Trophoblast cell (in vitro differentiated cells and primary cell): ENCODE measurements at regions not wholly inside any gene's neighbourhood (a gene's known extent, or its start where the extent isn't known, plus 50 kb on each side); places are given as distances from the start of the nearest gene placed in this dataset.

Experiments
- DNase-seq, 2 donors: peaks; one replicate each; pipeline ENCODE4 v3.0.0-alpha.2; 2016
- H2AFZ ChIP-seq: 2 replicates; pipeline ENCODE4 v1.6.1; 2013; ENCODE audit warnings: low read length, moderate library complexity, mild to moderate bottlenecking; ENCODE audit not compliant: insufficient read depth, poor library complexity
- H2AK5ac ChIP-seq: 2 replicates; pipeline ENCODE4 v1.6.1; 2013; ENCODE audit warnings: mild to moderate bottlenecking, low read length
- H2BK120ac ChIP-seq: 2 replicates; pipeline ENCODE4 v1.6.1; 2013; ENCODE audit warnings: low read length, mild to moderate bottlenecking, moderate library complexity; ENCODE audit not compliant: insufficient read depth, poor library complexity
- H2BK12ac ChIP-seq: 2 replicates; pipeline ENCODE4 v1.6.1; 2013; ENCODE audit warnings: mild to moderate bottlenecking, low read length, moderate library complexity
- H2BK5ac ChIP-seq: 2 replicates; pipeline ENCODE4 v1.6.1; 2013; ENCODE audit warnings: low read length, low read depth, moderate library complexity, mild to moderate bottlenecking; ENCODE audit not compliant: poor library complexity
- H3K14ac ChIP-seq: 2 replicates; pipeline ENCODE4 v1.6.1; 2013; ENCODE audit warnings: mild to moderate bottlenecking, low read length
- H3K18ac ChIP-seq: 2 replicates; pipeline ENCODE4 v1.6.1; 2013; ENCODE audit warnings: mild to moderate bottlenecking, low read length
- H3K23ac ChIP-seq: 2 replicates; pipeline ENCODE4 v1.6.1; 2013; ENCODE audit warnings: low read length
- H3K27ac ChIP-seq: 2 replicates; pipeline ENCODE4 v1.5.1; 2013; ENCODE audit warnings: low read depth, mild to moderate bottlenecking, inconsistent platforms, low read length, moderate library complexity
- H3K27me3 ChIP-seq: 2 replicates; pipeline ENCODE4 v1.6.1; 2013; ENCODE audit warnings: inconsistent platforms, mild to moderate bottlenecking, low read length, moderate library complexity; ENCODE audit not compliant: insufficient read depth
- H3K36me3 ChIP-seq, 2 experiments: 1 replicate in 1 of 2; 2 replicates in 1 of 2; pipeline ENCODE4 v1.6.1; 2013; ENCODE audit warnings: low read length in 2 of 2, mild to moderate bottlenecking in 2 of 2, moderate library complexity in 1 of 2; ENCODE audit not compliant: insufficient read depth in 2 of 2, control insufficient read depth in 1 of 2
- H3K4ac ChIP-seq: 2 replicates; pipeline ENCODE4 v1.6.1; 2013; ENCODE audit warnings: low read depth, mild to moderate bottlenecking, low read length, moderate library complexity
- H3K4me1 ChIP-seq, 2 experiments: 1 replicate in 1 of 2; 2 replicates in 1 of 2; pipeline ENCODE4 v1.6.1; 2013; ENCODE audit warnings: low read length in 2 of 2, mild to moderate bottlenecking in 2 of 2, moderate library complexity in 1 of 2; ENCODE audit not compliant: insufficient read depth in 2 of 2, control insufficient read depth in 1 of 2
- H3K4me2 ChIP-seq: 2 replicates; pipeline ENCODE4 v1.6.1; 2013; ENCODE audit warnings: inconsistent platforms, mild to moderate bottlenecking, low read length, moderate library complexity
- H3K4me3 ChIP-seq: 2 replicates; pipeline ENCODE4 v1.5.1; 2013; ENCODE audit warnings: mild to moderate bottlenecking, low read depth, low read length, inconsistent platforms
- H3K79me1 ChIP-seq: one replicate; pipeline ENCODE4 v1.6.1; 2013; ENCODE audit warnings: low read length
- H3K79me2 ChIP-seq: 2 replicates; pipeline ENCODE4 v1.6.1; 2013; ENCODE audit warnings: low read length, mild to moderate bottlenecking; ENCODE audit not compliant: control insufficient read depth, insufficient read depth, poor library complexity
- H3K9ac ChIP-seq: 2 replicates; pipeline ENCODE4 v1.6.1; 2013; ENCODE audit warnings: mild to moderate bottlenecking, low read length
- H3K9me3 ChIP-seq: 2 replicates; pipeline ENCODE4 v1.6.1; 2013; ENCODE audit warnings: low read depth, mild to moderate bottlenecking, control low read depth, inconsistent platforms, low read length; ENCODE audit not compliant: insufficient read depth
- H4K12ac ChIP-seq: 2 replicates; pipeline ENCODE4 v1.6.1; 2013; ENCODE audit warnings: low read depth, mild to moderate bottlenecking, low read length, moderate library complexity
- H4K8ac ChIP-seq: 2 replicates; pipeline ENCODE4 v1.6.1; 2013; ENCODE audit warnings: low read depth, mild to moderate bottlenecking, low read length, moderate library complexity
- H4K91ac ChIP-seq: one replicate; pipeline ENCODE4 v1.6.1; 2013; ENCODE audit warnings: low read depth, mild to moderate bottlenecking, low read length, moderate library complexity
- WGBS: extraction: QIAGEN DNeasy Blood & Tissue Kit; methylation state at CpG from one replicate; pipeline ENCODE4 v1.1.7; 2013; ENCODE audit warnings: missing lambda C conversion rate; ENCODE audit not compliant: insufficient read length, insufficient coverage; ENCODE audit errors: extremely low coverage; 5-methylcytosine and 5-hydroxymethylcytosine counted together

DNA sequence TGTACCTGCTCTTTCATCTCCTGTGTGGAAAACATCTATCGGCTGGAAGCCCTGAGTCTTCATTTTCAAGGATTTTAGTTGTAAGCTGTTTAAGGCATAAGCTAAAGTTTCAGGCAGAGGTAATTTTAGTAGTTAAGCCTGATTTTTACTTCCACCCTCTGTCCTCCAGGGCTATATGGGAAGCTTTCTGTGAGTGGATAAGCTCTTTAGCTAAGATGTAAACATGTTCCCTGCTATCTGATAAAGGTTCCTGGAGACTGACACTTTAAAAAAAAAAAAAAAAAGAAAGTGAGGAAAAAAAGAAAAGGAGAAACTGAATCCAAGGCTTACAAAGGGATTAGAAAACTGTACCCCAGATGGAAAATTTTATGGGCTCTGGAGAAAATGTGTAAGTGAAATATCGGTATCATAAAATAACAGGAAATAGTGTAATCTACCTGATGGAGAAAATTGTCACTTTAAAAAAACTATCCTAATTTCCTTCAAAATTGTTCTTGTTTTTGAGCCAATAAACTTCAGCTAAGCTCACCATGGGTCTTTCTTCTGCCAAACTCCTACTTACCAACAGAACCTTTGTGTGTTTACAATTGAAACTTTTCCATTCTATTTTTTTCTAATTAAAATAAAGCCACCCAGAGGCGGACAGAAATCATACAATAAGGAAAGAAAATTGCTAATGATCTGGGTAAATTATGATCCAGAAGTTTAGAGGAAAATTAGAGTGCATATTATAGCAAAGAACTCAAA is 180.5 kb downstream of the TGFB2 start:
- H2AK5ac ChIP-seq = no peak overlapping the region
- peaks cover 0 to 1% of the 10 kb centered on the region in 2 experiments for H3K4me1 ChIP-seq
- no peak overlapping the region for H2AFZ ChIP-seq
- no peak overlapping the region for H4K8ac ChIP-seq
- H3K14ac ChIP-seq = no peak overlapping the region
- H3K18ac ChIP-seq = no peak overlapping the region
- no peak overlapping the region for H3K4me2 ChIP-seq
- no peak overlapping the region for H3K27ac ChIP-seq
- H4K91ac ChIP-seq = no peak overlapping the region
- no peak overlapping the region for H3K4ac ChIP-seq
- H4K12ac ChIP-seq = no peak overlapping the region
- H3K36me3 ChIP-seq = no peaks in the 10 kb centered on the region
- H3K79me1 ChIP-seq = peaks cover 3% of the 10 kb centered on the region
- H3K27me3 ChIP-seq = no peaks in the 10 kb centered on the region
- H3K4me3 ChIP-seq = no peak overlapping the region
- no peak overlapping the region for H2BK12ac ChIP-seq
- H3K79me2 ChIP-seq = no peaks in the 10 kb centered on the region
- no peaks in the 10 kb centered on the region for H3K9me3 ChIP-seq
- H2BK5ac ChIP-seq = no peak overlapping the region
- WGBS = no CpG with 5 or more reads among the region's 3 CpGs
- H3K9ac ChIP-seq = no peak overlapping the region
- no peak for DNase-seq
- H2BK120ac ChIP-seq = no peak overlapping the region
- no peak overlapping the region for H3K23ac ChIP-seq

DNA sequence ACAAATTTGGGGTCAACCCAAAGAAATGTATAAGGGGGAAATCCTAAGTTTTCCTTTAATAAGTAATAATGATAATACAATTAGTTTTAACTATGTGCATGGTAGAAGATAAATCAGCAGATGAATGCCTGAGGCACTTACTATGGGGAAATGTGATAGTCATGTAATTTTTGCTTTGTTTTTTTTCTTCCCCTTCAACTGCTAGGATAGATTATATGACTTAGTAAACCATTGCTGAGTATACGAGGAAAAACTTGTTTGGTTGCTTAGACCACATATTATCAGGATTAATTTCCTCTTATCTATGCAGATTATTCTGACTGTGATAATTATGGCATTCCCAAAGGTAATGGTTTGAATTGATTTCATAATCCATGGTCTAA is 181.1 kb downstream of the TGFB2 start:
- Histone ChIP-seq H3K4me3 (no peak overlapping the region), H4K12ac (no peak overlapping the region), H3K79me2 (no peaks in the 10 kb centered on the region), H3K27ac (no peak overlapping the region), H3K18ac (no peak overlapping the region), H3K9ac (no peak overlapping the region), H3K36me3 (no peaks in the 10 kb centered on the region), H4K91ac (no peak overlapping the region), H3K4me1 (peaks cover 0 to 1% of the 10 kb centered on the region in 2 experiments), H2BK120ac (no peak overlapping the region), H3K14ac (no peak overlapping the region), H2BK5ac (no peak overlapping the region), H3K4me2 (no peak overlapping the region), H3K27me3 (no peaks in the 10 kb centered on the region), H4K8ac (no peak overlapping the region), H3K4ac (no peak overlapping the region), H2BK12ac (no peak overlapping the region), H3K79me1 (peaks cover 3% of the 10 kb centered on the region), H3K23ac (no peak overlapping the region), H2AFZ (no peak overlapping the region), H3K9me3 (no peaks in the 10 kb centered on the region), H2AK5ac (no peak overlapping the region)
- no CpG with 5 or more reads among the region's 1 CpG for WGBS
- DNase-seq = no peak

DNA sequence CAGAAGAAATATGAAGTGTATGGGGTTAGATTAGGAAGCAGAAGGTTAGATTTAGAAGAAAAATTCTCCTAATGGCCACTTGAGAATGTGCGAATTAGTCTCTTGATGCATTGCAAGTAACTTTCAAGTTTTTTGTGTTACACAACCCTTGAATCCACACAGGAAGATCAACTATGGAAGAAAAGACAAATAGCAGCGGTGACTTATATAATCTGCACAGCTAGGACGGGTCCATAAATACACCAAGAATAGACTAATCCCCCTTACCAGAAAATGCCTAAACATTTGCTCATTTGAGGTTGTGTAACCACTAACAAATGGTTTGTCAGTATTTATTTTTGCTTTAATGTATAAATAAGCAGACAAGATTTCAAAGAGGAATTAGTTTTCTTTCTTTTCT is 182.6 kb downstream of the TGFB2 start:
- H3K4me2 ChIP-seq = no peak overlapping the region
- no CpG with 5 or more reads among the region's 3 CpGs for WGBS
- H4K8ac ChIP-seq = no peak overlapping the region

DNA sequence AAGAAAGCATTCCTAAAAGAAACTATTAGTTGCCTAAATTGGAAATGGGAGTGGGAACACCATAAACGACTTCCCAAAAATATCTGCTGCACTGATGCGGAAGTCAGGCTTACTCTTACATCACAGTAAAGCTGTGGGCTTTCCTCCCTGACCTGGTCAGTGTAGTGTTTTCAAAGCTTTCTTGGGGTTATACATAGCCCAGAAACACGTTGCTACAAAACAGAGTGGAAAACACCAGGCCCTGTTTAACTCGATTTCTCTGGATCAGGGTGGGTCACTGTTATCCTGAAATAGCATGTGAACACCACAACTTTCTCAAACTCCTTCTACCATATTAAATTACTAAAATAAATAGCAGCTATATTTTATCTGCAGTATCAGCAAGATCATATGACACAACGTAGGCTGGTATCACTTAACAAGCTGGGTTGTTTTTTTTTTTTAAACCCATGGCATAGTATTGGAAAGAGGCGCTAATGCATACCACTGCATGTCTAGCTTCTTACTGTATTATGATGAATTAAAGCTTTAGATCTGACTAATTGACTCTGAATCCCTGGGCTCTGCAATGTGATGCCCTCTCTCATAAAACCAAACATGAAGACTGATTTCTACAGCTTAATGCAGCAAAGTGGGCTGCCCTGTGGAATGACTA is 184.6 kb downstream of the TGFB2 start:
- no peak overlapping the region for H3K4me2 ChIP-seq
- no peak overlapping the region for H4K91ac ChIP-seq
- no peak overlapping the region for H2AFZ ChIP-seq
- peak in 1 of 2 donors; percentile 45 for DNase-seq
- no peaks in the 10 kb centered on the region for H3K9me3 ChIP-seq
- no peak overlapping the region for H2BK12ac ChIP-seq
- no peak overlapping the region for H3K9ac ChIP-seq
- H4K8ac ChIP-seq = no peak overlapping the region
- H4K12ac ChIP-seq = no peak overlapping the region
- no peaks in the 10 kb centered on the region for H3K79me1 ChIP-seq
- no peak overlapping the region for H2BK120ac ChIP-seq
- H3K79me2 ChIP-seq = no peaks in the 10 kb centered on the region
- no peaks in the 10 kb centered on the region for H3K36me3 ChIP-seq
- H3K4me1 ChIP-seq = peaks cover 0 to 1% of the 10 kb centered on the region in 2 experiments
- no peak overlapping the region for H3K4ac ChIP-seq
- no peak overlapping the region for H2AK5ac ChIP-seq
- no peak overlapping the region for H3K14ac ChIP-seq
- no CpG with 5 or more reads among the region's 6 CpGs for WGBS
- no peak overlapping the region for H3K4me3 ChIP-seq
- no peak overlapping the region for H3K27ac ChIP-seq
- no peak overlapping the region for H2BK5ac ChIP-seq
- no peak overlapping the region for H3K18ac ChIP-seq
- no peaks in the 10 kb centered on the region for H3K27me3 ChIP-seq
- H3K23ac ChIP-seq = no peak overlapping the region

More for the DNA sequence above, 182.6 kb downstream of the TGFB2 start:
- no peak overlapping the region for H2BK5ac ChIP-seq
- no peak overlapping the region for H4K12ac ChIP-seq
- H3K9me3 ChIP-seq = no peaks in the 10 kb centered on the region
- H3K18ac ChIP-seq = no peak overlapping the region
- no peak overlapping the region for H4K91ac ChIP-seq
- H3K27me3 ChIP-seq = no peaks in the 10 kb centered on the region
- peak in 1 of 2 donors; percentile 55 for DNase-seq
- no peak overlapping the region for H2AFZ ChIP-seq
- H3K14ac ChIP-seq = no peak overlapping the region
- H3K4ac ChIP-seq = no peak overlapping the region
- H3K79me2 ChIP-seq = no peaks in the 10 kb centered on the region
- H3K79me1 ChIP-seq = no peaks in the 10 kb centered on the region
- no peak overlapping the region for H2AK5ac ChIP-seq
- no peak overlapping the region for H3K9ac ChIP-seq
- H3K4me3 ChIP-seq = no peak overlapping the region
- H3K27ac ChIP-seq = no peak overlapping the region
- no peak overlapping the region for H2BK12ac ChIP-seq
- H3K36me3 ChIP-seq = no peaks in the 10 kb centered on the region
- peaks cover 0 to 1% of the 10 kb centered on the region in 2 experiments for H3K4me1 ChIP-seq
- no peak overlapping the region for H3K23ac ChIP-seq
- no peak overlapping the region for H2BK120ac ChIP-seq
